ENCODE measurements at regions not wholly inside any gene's neighbourhood (a gene's known extent, or its start where the extent isn't known, plus 50 kb on each side); places are given as distances from the start of the nearest gene placed in this dataset.

GRCh38 chr6:78517399-78517798 is 350.0 kb upstream of the IRAK1BP1 start:
- H3K79me2 ChIP-seq (ENCODE audit: low read depth) = no peaks in the 10 kb centered on the region
- CTCF ChIA-PET = no interaction called here
- no TSS peak for BruUV-seq (replicated peaks)

GRCh38 chr6:78523622-78524021 is 343.7 kb upstream of the IRAK1BP1 start:
- intact Hi-C loops (cut with micrococcal nuclease; ENCODE audit: unreplicated experiment) = no loop called here
- no peak overlapping the region for H2AFZ ChIP-seq
- CTCF ChIA-PET = no interaction called here

More at GRCh38 chr6:78517399-78517798, 350.0 kb upstream of the IRAK1BP1 start:
- DNase-seq = no peak
- no peaks in the 10 kb centered on the region for H3K9me3 ChIP-seq (ENCODE audit: insufficient read depth, low read depth)
- H3K9me2 ChIP-seq (ENCODE audit: insufficient read depth) = no peaks in the 10 kb centered on the region
- H2AFZ ChIP-seq = no peak overlapping the region
- intact Hi-C loops (cut with micrococcal nuclease; ENCODE audit: unreplicated experiment) = no loop called here
- no peaks in the 10 kb centered on the region for H3K4me1 ChIP-seq (replicated peaks; ENCODE audit: insufficient read depth)
- H3K4me2 ChIP-seq = no peak overlapping the region
- H3K36me3 ChIP-seq (ENCODE audit: low read depth) = no peaks in the 10 kb centered on the region
- POLR2A ChIA-PET (ENCODE audit: unreplicated experiment) = no interaction called here
- no peaks in the 10 kb centered on the region for H3F3A ChIP-seq (ENCODE audit: insufficient read depth, low read depth)
- TF ChIP-seq EZH2 (IDR thresholded peaks at IDR 0.05; ENCODE audit: low read depth) (no peak), CTCF (conservative IDR thresholded peaks at IDR 0.05) (no peak)
- no peak overlapping the region for H3K4me3 ChIP-seq
- H3K27me3 ChIP-seq (ENCODE audit: insufficient read depth, low read depth) = no peaks in the 10 kb centered on the region
- no peak overlapping the region for H3K27ac ChIP-seq
- H4K20me1 ChIP-seq (ENCODE audit: insufficient read depth) = no peaks in the 10 kb centered on the region

GRCh38 chr6:78525976-78526375 is 341.4 kb upstream of the IRAK1BP1 start:
- H3K4me3 ChIP-seq = no peak overlapping the region
- POLR2A ChIA-PET (ENCODE audit: unreplicated experiment) = no interaction called here
- intact Hi-C loops (cut with micrococcal nuclease; ENCODE audit: unreplicated experiment) = no loop called here
- DNase-seq = no peak
- no peak overlapping the region for H2AFZ ChIP-seq
- no peak overlapping the region for H3K4me2 ChIP-seq
- H3K27ac ChIP-seq = no peak overlapping the region
- no peaks in the 10 kb centered on the region for H4K20me1 ChIP-seq (ENCODE audit: insufficient read depth)
- no peaks in the 10 kb centered on the region for H3K79me2 ChIP-seq (ENCODE audit: low read depth)
- no peaks in the 10 kb centered on the region for H3K9me3 ChIP-seq (ENCODE audit: insufficient read depth, low read depth)
- no peaks in the 10 kb centered on the region for H3K27me3 ChIP-seq (ENCODE audit: insufficient read depth, low read depth)
- H3K4me1 ChIP-seq (replicated peaks; ENCODE audit: insufficient read depth) = no peaks in the 10 kb centered on the region
- no peaks in the 10 kb centered on the region for H3K36me3 ChIP-seq (ENCODE audit: low read depth)
- TF ChIP-seq CTCF (conservative IDR thresholded peaks at IDR 0.05) = no peak
- TF ChIP-seq EZH2 (IDR thresholded peaks at IDR 0.05; ENCODE audit: low read depth) = no peak
- no peaks in the 10 kb centered on the region for H3F3A ChIP-seq (ENCODE audit: insufficient read depth, low read depth)
- no TSS peak for BruUV-seq (replicated peaks)
- CTCF ChIA-PET = no interaction called here
- no peaks in the 10 kb centered on the region for H3K9me2 ChIP-seq (ENCODE audit: insufficient read depth)

More at GRCh38 chr6:78523622-78524021, 343.7 kb upstream of the IRAK1BP1 start:
- no peak overlapping the region for H3K4me3 ChIP-seq
- no peaks in the 10 kb centered on the region for H3F3A ChIP-seq (ENCODE audit: insufficient read depth, low read depth)
- H3K27ac ChIP-seq = no peak overlapping the region
- no peaks in the 10 kb centered on the region for H3K4me1 ChIP-seq (replicated peaks; ENCODE audit: insufficient read depth)
- no peaks in the 10 kb centered on the region for H3K9me2 ChIP-seq (ENCODE audit: insufficient read depth)
- BruUV-seq (replicated peaks) = no TSS peak
- TF ChIP-seq EZH2 (IDR thresholded peaks at IDR 0.05; ENCODE audit: low read depth) (no peak), CTCF (conservative IDR thresholded peaks at IDR 0.05) (no peak)
- no peaks in the 10 kb centered on the region for H3K79me2 ChIP-seq (ENCODE audit: low read depth)
- POLR2A ChIA-PET (ENCODE audit: unreplicated experiment) = no interaction called here
- no peaks in the 10 kb centered on the region for H3K36me3 ChIP-seq (ENCODE audit: low read depth)
- H3K27me3 ChIP-seq (ENCODE audit: insufficient read depth, low read depth) = no peaks in the 10 kb centered on the region
- H3K4me2 ChIP-seq = no peak overlapping the region
- H3K9me3 ChIP-seq (ENCODE audit: insufficient read depth, low read depth) = no peaks in the 10 kb centered on the region
- no peak for DNase-seq
- no peaks in the 10 kb centered on the region for H4K20me1 ChIP-seq (ENCODE audit: insufficient read depth)

Measured in PC-9 (cell line).